ENCODE measurements at regions not wholly inside any gene's neighbourhood (a gene's known extent, or its start where the extent isn't known, plus 50 kb on each side); places are given as distances from the start of the nearest gene placed in this dataset.

GRCh38 chr12:125371033-125371432 lies 305.8 kb downstream of the AACS start (continued):
- TF ChIP-seq, protein P1, sequence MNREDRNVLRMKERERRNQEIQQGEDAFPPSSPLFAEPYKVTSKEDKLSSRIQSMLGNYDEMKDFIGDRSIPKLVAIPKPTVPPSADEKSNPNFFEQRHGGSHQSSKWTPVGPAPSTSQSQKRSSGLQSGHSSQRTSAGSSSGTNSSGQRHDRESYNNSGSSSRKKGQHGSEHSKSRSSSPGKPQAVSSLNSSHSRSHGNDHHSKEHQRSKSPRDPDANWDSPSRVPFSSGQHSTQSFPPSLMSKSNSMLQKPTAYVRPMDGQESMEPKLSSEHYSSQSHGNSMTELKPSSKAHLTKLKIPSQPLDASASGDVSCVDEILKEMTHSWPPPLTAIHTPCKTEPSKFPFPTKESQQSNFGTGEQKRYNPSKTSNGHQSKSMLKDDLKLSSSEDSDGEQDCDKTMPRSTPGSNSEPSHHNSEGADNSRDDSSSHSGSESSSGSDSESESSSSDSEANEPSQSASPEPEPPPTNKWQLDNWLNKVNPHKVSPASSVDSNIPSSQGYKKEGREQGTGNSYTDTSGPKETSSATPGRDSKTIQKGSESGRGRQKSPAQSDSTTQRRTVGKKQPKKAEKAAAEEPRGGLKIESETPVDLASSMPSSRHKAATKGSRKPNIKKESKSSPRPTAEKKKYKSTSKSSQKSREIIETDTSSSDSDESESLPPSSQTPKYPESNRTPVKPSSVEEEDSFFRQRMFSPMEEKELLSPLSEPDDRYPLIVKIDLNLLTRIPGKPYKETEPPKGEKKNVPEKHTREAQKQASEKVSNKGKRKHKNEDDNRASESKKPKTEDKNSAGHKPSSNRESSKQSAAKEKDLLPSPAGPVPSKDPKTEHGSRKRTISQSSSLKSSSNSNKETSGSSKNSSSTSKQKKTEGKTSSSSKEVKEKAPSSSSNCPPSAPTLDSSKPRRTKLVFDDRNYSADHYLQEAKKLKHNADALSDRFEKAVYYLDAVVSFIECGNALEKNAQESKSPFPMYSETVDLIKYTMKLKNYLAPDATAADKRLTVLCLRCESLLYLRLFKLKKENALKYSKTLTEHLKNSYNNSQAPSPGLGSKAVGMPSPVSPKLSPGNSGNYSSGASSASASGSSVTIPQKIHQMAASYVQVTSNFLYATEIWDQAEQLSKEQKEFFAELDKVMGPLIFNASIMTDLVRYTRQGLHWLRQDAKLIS (CRISPR knock-in tag; IDR thresholded peaks at IDR 0.05; ENCODE audit: borderline replicate concordance) = no peak
- TF ChIP-seq, protein P2, sequence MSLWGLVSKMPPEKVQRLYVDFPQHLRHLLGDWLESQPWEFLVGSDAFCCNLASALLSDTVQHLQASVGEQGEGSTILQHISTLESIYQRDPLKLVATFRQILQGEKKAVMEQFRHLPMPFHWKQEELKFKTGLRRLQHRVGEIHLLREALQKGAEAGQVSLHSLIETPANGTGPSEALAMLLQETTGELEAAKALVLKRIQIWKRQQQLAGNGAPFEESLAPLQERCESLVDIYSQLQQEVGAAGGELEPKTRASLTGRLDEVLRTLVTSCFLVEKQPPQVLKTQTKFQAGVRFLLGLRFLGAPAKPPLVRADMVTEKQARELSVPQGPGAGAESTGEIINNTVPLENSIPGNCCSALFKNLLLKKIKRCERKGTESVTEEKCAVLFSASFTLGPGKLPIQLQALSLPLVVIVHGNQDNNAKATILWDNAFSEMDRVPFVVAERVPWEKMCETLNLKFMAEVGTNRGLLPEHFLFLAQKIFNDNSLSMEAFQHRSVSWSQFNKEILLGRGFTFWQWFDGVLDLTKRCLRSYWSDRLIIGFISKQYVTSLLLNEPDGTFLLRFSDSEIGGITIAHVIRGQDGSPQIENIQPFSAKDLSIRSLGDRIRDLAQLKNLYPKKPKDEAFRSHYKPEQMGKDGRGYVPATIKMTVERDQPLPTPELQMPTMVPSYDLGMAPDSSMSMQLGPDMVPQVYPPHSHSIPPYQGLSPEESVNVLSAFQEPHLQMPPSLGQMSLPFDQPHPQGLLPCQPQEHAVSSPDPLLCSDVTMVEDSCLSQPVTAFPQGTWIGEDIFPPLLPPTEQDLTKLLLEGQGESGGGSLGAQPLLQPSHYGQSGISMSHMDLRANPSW (CRISPR knock-in tag; conservative IDR thresholded peaks at IDR 0.05; ENCODE audit: low read depth) = no peak

GRCh38 chr12:125372085-125372484 lies 306.9 kb downstream of the AACS start:
- Mint-ChIP-seq H3K4me3 (no peak overlapping the region), H3K27me3 (ENCODE audit: low read depth) (no peaks in the 10 kb centered on the region), H3K27ac (no peak overlapping the region), H3K4me1 (peaks cover 14% of the 10 kb centered on the region), H3K9me3 (no peaks in the 10 kb centered on the region), H3K36me3 (no peaks in the 10 kb centered on the region)
- DNase-seq (ENCODE audit: low spot score) (no peak), ATAC-seq (no peak)
- ChIA-PET POLR2A (no interaction called here), CTCF (interaction anchor here (0.9 to 2.4 kb wide), 6 partner anchors 21 to 189 kb away, joined by 3 to 8 read pairs (median 6); no protein-coding TSS in a partner anchor)
- TF ChIP-seq RELA (CRISPR knock-in tag; IDR thresholded peaks at IDR 0.05; ENCODE audit: borderline replicate concordance) = no peak
- no peak for TF ChIP-seq JAZF1 (CRISPR knock-in tag; IDR thresholded peaks at IDR 0.05)
- TF ChIP-seq, protein P3, sequence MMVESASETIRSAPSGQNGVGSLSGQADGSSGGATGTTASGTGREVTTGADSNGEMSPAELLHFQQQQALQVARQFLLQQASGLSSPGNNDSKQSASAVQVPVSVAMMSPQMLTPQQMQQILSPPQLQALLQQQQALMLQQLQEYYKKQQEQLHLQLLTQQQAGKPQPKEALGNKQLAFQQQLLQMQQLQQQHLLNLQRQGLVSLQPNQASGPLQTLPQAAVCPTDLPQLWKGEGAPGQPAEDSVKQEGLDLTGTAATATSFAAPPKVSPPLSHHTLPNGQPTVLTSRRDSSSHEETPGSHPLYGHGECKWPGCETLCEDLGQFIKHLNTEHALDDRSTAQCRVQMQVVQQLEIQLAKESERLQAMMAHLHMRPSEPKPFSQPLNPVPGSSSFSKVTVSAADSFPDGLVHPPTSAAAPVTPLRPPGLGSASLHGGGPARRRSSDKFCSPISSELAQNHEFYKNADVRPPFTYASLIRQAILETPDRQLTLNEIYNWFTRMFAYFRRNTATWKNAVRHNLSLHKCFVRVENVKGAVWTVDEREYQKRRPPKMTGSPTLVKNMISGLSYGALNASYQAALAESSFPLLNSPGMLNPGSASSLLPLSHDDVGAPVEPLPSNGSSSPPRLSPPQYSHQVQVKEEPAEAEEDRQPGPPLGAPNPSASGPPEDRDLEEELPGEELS (CRISPR knock-in tag; IDR thresholded peaks at IDR 0.05) = no peak
- TF ChIP-seq, protein P4, sequence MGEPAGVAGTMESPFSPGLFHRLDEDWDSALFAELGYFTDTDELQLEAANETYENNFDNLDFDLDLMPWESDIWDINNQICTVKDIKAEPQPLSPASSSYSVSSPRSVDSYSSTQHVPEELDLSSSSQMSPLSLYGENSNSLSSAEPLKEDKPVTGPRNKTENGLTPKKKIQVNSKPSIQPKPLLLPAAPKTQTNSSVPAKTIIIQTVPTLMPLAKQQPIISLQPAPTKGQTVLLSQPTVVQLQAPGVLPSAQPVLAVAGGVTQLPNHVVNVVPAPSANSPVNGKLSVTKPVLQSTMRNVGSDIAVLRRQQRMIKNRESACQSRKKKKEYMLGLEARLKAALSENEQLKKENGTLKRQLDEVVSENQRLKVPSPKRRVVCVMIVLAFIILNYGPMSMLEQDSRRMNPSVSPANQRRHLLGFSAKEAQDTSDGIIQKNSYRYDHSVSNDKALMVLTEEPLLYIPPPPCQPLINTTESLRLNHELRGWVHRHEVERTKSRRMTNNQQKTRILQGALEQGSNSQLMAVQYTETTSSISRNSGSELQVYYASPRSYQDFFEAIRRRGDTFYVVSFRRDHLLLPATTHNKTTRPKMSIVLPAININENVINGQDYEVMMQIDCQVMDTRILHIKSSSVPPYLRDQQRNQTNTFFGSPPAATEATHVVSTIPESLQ (CRISPR knock-in tag; IDR thresholded peaks at IDR 0.05) = no peak
- TF ChIP-seq EMX1 (CRISPR knock-in tag; IDR thresholded peaks at IDR 0.05) = no peak
- TF ChIP-seq ZNF138 (CRISPR knock-in tag; conservative IDR thresholded peaks at IDR 0.05) = no peak
- TF ChIP-seq IRF2 (CRISPR knock-in tag; IDR thresholded peaks at IDR 0.05; ENCODE audit: borderline replicate concordance, low read depth) = no peak
- no peak for TF ChIP-seq SOX15 (CRISPR knock-in tag; IDR thresholded peaks at IDR 0.05)
- no peak for TF ChIP-seq TEAD4 (CRISPR knock-in tag; IDR thresholded peaks at IDR 0.05)
- TF ChIP-seq ZBTB43 (CRISPR knock-in tag; IDR thresholded peaks at IDR 0.05) = no peak
- TF ChIP-seq NR1H2 (CRISPR knock-in tag; IDR thresholded peaks at IDR 0.05) = no peak
- TF ChIP-seq, protein P2 (CRISPR knock-in tag; conservative IDR thresholded peaks at IDR 0.05; ENCODE audit: low read depth) = no peak
- TF ChIP-seq FOXP1 (CRISPR knock-in tag; IDR thresholded peaks at IDR 0.05; ENCODE audit: borderline replicate concordance) = no peak
- TF ChIP-seq, protein P5, sequence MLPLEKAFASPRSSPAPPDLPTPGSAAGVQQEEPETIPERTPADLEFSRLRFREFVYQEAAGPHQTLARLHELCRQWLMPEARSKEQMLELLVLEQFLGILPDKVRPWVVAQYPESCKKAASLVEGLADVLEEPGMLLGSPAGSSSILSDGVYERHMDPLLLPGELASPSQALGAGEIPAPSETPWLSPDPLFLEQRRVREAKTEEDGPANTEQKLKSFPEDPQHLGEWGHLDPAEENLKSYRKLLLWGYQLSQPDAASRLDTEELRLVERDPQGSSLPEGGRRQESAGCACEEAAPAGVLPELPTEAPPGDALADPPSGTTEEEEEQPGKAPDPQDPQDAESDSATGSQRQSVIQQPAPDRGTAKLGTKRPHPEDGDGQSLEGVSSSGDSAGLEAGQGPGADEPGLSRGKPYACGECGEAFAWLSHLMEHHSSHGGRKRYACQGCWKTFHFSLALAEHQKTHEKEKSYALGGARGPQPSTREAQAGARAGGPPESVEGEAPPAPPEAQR (CRISPR knock-in tag; IDR thresholded peaks at IDR 0.05) = no peak
- no peak for TF ChIP-seq GRHL2 (CRISPR knock-in tag; IDR thresholded peaks at IDR 0.05; ENCODE audit: insufficient replicate concordance, severe bottlenecking)
- no peak for TF ChIP-seq GABPB1 (CRISPR knock-in tag; IDR thresholded peaks at IDR 0.05)
- TF ChIP-seq, protein P6, sequence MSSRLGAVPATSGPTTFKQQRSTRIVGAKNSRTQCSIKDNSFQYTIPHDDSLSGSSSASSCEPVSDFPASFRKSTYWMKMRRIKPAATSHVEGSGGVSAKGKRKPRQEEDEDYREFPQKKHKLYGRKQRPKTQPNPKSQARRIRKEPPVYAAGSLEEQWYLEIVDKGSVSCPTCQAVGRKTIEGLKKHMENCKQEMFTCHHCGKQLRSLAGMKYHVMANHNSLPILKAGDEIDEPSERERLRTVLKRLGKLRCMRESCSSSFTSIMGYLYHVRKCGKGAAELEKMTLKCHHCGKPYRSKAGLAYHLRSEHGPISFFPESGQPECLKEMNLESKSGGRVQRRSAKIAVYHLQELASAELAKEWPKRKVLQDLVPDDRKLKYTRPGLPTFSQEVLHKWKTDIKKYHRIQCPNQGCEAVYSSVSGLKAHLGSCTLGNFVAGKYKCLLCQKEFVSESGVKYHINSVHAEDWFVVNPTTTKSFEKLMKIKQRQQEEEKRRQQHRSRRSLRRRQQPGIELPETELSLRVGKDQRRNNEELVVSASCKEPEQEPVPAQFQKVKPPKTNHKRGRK (CRISPR knock-in tag; IDR thresholded peaks at IDR 0.05; ENCODE audit: borderline replicate concordance) = no peak
